Neural cell (in vitro differentiated cells): ENCODE measurements at regions not wholly inside any gene's neighbourhood (a gene's known extent, or its start where the extent isn't known, plus 50 kb on each side); places are given as distances from the start of the nearest gene placed in this dataset.

ENCODE experiments used
- EZH2 ChIP-seq: fragments of 200-600, 300-800 bp; shearing (Covaris generic), sonication (generic); IDR thresholded peaks from 2 replicates; pipeline ENCODE4 v1.6.1; 2014; ENCODE audit warnings: antibody characterized with exemption, low read length, borderline replicate concordance, mild to moderate bottlenecking; ENCODE audit not compliant: insufficient read depth, poor library complexity, severe bottlenecking
- POLR2AphosphoS5 ChIP-seq: IDR thresholded peaks from 2 replicates; pipeline ENCODE4 v1.6.1; 2012
- TAF1 ChIP-seq: IDR thresholded peaks from 2 replicates; pipeline ENCODE4 v1.6.1; 2012; ENCODE audit warnings: low read depth
- TF ChIP-seq, protein P1 (sequence below): fragments of 450-650 bp; IDR thresholded peaks from 2 replicates; pipeline ENCODE4 v1.5.1; 2014; ENCODE audit warnings: antibody characterized with exemption, mild to moderate bottlenecking, moderate library complexity; ENCODE audit not compliant: poor library complexity, severe bottlenecking

DNA sequence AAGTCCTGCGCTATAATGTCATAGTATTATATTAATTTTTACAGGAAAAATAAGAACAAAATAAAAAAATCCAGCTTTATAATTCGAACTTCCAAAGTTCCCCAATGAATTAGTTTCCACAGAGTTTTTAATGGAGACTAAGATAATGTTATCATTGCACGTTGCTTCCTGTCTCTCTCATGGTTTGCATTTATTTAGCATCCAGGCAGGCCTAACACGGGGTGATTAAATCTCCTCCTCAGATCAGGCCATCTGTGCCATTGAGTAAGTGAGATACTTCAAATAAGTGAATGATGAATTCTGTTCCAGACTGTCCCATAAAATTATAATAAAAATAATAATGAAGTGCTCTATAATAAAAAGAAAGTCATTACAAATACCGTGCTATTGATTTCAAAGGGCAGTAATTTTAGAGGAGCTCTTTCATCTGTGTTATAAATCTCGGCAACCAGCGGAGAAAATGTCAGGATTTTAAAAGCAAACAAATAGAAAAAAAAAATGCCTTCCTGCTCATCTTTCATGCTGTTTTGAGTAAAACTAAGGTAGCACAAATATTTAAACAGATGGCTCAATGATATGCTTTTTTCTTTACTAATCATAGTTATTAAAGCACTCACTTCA, 570.6 kb upstream of the ZNF608 start:
- TF ChIP-seq, protein P1, sequence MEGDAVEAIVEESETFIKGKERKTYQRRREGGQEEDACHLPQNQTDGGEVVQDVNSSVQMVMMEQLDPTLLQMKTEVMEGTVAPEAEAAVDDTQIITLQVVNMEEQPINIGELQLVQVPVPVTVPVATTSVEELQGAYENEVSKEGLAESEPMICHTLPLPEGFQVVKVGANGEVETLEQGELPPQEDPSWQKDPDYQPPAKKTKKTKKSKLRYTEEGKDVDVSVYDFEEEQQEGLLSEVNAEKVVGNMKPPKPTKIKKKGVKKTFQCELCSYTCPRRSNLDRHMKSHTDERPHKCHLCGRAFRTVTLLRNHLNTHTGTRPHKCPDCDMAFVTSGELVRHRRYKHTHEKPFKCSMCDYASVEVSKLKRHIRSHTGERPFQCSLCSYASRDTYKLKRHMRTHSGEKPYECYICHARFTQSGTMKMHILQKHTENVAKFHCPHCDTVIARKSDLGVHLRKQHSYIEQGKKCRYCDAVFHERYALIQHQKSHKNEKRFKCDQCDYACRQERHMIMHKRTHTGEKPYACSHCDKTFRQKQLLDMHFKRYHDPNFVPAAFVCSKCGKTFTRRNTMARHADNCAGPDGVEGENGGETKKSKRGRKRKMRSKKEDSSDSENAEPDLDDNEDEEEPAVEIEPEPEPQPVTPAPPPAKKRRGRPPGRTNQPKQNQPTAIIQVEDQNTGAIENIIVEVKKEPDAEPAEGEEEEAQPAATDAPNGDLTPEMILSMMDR = no peak
- TF ChIP-seq TAF1 (no peak), POLR2AphosphoS5 (no peak), EZH2 (no peak)
